G401 (cell line): ENCODE measurements at regions not wholly inside any gene's neighbourhood (a gene's known extent, or its start where the extent isn't known, plus 50 kb on each side); places are given as distances from the start of the nearest gene placed in this dataset.
"Not testable (repeated sequence)": the region's sequence is repeated elsewhere in the genome, so short reads cannot be mapped to it uniquely, and the experiment has no call there.

Experiments used
- DNase-seq: peaks from one replicate; pipeline ENCODE4 v3.0.0-alpha.2; 2015; ENCODE audit warnings: low spot score
- in situ Hi-C: cut with HindIII; loops from 2 replicates; pipeline ENCODE4 v1.10.0; 2016; ENCODE audit warnings: low sequenced_read_pairs, mixed read lengths

DNA sequence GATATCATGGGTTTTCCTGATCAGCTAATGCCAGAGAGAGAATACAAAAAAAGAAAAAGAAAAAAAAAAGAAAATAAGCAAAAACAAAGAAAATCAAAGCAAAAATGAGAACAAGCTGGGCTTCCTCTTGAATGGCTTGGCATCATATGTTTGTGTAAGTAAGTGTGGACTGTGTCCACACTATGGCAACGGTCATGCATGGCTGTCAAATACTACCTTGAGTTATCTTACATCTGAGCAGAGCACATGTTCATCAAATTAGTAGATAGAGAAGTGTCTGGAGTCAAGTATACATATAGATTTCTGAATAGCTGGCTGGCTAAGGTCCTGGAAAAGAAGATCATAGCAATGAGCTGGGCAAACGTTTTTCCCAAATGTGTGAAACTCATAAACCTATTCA lies 470.2 kb downstream of the RPIA start:
- in situ Hi-C loops, DNase-seq: not testable (repeated sequence)

DNA sequence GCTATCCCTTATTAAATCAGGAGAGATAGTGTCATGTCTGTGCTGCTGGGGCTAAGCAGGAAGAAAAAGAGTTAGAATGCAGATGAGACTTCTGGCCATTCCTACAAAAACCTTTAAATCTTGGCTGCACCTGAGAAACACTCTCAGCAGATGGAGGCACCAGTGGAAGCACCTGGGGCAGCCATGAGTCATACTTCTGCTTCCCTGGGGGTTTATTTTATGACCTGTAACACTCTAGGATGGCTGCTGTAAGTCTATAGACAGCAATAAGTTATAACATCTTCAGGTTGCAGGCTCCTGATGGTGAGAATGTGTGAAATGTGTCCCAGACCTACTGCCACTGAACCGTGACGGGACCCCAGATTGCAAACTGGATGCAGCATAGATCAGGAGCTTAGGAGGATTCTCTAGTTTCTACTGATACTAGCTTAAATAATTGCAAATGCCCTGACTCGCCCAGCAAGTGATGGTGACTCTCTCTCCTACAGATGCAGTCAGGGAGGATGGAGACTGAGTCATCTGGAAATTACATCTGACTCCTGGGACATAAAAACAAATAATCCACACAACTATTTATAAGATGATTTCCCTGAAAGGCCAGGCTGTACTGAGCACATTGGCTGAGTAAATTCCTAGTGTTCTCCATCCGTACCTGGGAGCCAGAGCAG lies 479.2 kb downstream of the RPIA start:
- in situ Hi-C loops, result not testable (repeated sequence)

GRCh38 chr2:89171174-89171519 lies 479.7 kb downstream of the RPIA start:
- DNase-seq, in situ Hi-C loops: not testable (repeated sequence)

More for the DNA sequence above, 479.2 kb downstream of the RPIA start:
- not testable (repeated sequence) for DNase-seq

DNA sequence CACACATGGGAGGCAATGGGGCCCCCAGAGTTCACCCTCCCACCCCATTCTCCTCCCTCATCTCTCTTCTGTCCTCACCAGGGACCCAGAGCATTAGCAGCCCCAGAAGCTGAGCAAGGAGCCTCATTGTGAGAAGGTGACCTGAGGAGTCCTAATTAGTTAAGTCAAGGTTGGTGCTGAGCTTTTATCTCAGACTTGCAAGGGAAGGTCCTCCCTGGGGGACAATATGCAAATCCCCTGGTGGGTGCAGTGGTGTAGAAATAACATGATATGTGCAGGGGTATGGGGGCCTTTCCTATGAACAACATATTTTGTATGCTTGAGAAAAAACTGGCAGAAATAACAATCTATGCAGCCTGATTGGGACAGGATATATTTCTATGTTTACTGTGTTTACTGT lies 485.5 kb downstream of the RPIA start:
- in situ Hi-C loops, DNase-seq: not testable (repeated sequence)

GRCh38 chr2:89182221-89182620 lies 490.7 kb downstream of the RPIA start:
- DNase-seq, in situ Hi-C loops: not testable (repeated sequence)

DNA sequence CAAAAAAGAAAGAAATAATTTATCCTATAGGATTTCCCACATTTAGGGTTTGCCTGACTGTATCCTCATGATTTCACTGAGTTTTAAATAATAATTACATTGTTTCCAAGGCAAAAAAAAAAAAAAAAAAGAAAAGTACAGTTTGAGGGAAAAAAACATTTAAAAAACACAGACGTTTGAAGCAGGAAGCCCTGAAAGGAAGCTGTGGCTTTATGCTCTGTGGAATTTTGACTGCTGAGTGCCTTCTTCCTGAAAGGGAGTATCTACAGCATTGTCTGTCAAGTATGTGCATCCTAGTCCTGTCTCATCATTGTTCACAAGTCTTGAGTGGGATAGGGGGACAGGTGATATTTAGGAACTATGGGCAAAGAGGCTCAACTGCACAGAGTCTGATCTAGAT lies 493.3 kb downstream of the RPIA start:
- in situ Hi-C loops, DNase-seq: not testable (repeated sequence)

GRCh38 chr2:89195636-89196251 lies 504.3 kb downstream of the RPIA start:
- in situ Hi-C loops, result not testable (repeated sequence)

DNA sequence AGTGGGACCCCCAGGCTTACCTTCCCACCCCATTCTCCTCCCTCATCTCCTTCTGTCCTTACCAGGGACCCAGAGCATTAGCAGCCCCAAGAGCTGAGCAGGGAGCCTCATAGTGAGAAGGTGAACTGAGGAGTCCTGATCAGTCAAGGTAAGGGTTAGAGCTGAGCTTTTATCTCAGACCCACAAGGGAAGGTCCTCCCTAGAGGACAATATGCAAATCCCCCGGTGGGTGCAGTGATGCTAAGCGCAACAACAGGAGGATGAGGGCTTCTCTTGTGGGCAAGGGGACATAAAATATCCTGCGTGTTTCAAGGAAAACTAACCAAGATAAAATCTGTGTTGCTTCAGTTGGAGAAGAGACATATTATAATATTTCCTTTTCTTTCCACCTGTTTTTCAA lies 505.2 kb downstream of the RPIA start:
- in situ Hi-C loops, DNase-seq: not testable (repeated sequence)

More at GRCh38 chr2:89195636-89196251, 504.3 kb downstream of the RPIA start:
- not testable (repeated sequence) for DNase-seq

DNA sequence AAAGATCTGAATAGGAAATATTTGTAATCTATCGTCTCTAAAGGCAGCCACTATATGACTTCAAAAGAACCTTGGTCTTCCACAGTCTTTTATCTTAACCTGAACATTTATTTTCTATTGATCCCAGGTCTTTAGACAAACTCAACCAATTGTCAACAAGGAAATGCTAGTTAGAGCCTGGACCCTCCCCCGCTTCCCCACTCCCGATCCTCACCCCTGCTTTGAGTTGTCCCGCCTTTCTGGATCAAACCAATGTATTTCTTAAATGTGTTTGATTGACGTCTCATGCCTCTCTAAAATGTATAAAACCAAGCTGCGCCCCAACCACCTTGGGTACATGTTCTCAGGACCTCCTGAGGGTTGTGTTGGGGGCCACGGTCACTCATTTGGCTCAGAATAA lies 506.6 kb downstream of the RPIA start:
- DNase-seq, in situ Hi-C loops: not testable (repeated sequence)

DNA sequence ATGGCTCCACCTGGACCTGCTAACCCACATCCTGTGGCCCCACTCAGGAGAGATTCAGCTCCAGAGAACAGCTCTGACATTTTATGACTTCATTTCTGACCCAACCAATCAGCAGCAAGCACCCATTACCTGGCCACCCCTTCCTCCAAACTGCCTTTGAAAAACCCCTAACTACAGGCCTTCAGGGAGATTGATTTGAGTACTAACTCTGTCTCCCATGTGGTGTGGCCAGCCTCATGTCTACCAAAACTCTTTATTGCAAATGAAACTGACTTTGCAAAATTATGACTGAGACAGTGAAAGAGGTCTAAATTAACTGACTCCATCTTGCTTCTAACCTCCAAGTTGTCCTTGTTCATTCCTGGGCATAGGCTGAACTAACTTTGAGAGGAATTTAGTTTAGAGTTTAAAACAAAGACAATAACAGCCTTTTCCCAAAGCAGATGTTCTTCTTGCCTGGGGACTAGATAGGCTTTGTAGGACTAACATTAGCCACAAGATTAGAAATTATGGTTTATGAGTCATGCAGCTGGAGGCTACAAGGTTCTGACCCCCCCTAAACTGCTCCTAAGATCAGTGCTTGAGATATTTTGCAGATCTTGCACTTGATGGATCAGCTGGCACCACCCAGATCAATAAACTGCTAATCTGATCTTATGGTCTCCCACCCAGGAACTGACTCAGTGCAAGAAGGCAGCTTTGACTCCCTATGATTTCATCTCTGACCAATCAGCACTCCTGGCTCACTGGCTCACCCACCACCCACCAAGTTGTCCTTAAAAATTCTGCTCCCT lies 508.2 kb downstream of the RPIA start:
- DNase-seq, in situ Hi-C loops: not testable (repeated sequence)

DNA sequence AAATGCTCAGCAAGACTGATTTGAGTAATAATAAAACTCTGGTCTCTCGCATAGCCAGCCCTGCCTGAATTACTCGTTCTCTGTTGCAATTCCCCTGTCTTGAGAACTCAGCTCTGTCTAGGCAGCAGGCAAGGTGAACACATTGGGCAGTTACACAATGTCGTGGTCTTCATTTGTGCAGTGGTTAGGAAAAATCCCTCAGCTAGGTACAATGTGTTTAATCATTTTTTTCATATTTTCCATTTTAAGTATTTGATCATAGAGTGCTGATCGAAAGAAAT lies 508.7 kb downstream of the RPIA start:
- in situ Hi-C loops, result not testable (repeated sequence)

DNA sequence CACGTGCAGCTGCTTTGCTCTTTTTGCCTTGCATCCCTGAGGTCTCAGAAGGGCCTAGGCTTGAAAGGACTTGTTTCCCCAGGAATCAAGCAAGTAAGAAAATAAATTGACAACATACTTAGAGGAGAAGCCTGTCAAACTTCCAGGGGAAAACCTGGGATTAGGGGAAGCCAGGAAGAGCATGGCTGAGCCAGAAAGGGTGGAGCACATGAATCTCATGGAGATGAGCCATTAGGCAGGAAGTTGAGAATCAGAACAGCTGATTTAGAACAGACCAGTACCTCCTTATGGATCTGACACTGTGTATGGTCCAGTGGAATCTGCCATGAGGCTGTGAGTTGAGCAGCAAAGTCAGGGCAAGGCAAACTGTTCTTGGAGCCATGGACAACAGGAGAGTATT lies 511.0 kb downstream of the RPIA start:
- DNase-seq, in situ Hi-C loops: not testable (repeated sequence)

More for the DNA sequence above, 508.7 kb downstream of the RPIA start:
- DNase-seq, result not testable (repeated sequence)

DNA sequence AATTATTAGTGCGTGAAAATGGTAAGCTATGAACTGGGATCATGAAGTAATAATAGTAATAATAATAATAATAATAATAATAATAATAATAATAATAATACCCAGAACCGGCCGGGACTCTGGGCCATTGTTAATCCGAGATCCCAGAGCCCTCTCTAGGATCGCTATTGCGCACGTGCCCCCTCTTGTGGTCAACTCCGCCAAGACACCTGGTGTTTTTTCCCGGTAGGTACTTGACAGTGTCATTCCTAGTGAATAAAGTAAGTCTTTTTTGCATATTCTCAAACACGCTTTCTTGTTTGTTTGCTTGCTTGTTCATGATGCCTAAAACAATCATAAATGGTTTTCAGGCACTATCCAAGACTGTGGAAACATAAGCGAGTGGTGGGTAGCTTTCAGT lies 513.7 kb downstream of the RPIA start:
- DNase-seq, in situ Hi-C loops: not testable (repeated sequence)

DNA sequence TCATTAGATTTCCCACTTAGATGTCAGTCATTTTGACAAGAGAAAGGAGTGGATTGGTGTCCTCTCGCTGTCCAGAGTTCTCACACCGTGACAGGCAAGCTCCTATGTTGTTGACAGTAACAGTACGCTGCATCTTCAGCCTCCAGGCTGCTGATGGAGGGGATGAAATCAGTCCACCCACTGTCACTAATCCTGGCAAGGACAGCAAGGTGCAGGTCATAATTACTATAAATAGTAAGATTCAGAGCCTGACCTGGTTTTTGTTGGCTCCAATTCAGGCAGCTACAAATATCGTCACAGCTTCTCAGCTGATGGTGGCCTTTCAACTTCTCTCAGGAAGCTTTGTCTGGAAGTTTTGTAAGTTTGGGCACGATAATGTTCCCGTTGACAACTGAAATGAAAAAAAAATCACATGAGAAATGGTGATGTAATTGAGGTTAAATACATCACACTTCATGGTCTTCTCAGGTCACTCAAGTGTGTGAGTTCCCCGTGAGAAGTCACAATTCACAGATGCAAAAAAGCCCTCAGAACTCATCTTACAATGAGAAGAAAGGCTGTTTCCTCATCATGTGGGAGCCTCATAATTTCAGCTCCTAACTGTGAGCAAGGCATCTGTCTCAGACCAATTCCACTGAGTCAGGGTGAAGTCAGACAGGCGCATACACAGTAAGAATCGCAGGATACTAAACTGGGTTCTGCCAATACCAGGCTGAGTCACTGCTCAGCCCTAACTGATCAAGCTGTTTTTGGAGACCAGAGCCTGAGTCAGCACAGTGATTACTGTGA lies 516.9 kb downstream of the RPIA start:
- not testable (repeated sequence) for DNase-seq

DNA sequence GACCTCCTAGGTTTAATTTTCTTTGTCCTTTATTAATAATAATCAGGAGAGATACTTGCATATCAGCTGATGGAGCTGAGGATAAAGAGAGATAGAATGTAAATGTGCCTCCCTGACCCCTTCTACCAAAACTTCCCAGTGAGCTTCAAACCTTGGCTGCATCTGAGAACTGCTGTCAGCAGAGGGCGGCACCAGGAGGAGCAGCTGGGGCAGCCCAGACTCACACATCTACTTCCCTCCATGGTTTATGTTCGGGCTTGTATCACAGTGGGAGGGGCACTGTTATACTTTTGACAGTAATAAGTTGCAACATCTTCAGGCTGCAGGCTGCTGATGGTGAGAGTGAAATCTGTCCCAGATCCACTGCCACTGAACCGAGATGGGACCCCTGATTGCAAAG lies 521.7 kb downstream of the RPIA start:
- in situ Hi-C loops, DNase-seq: not testable (repeated sequence)

More for the DNA sequence above, 516.9 kb downstream of the RPIA start:
- in situ Hi-C loops, result not testable (repeated sequence)

DNA sequence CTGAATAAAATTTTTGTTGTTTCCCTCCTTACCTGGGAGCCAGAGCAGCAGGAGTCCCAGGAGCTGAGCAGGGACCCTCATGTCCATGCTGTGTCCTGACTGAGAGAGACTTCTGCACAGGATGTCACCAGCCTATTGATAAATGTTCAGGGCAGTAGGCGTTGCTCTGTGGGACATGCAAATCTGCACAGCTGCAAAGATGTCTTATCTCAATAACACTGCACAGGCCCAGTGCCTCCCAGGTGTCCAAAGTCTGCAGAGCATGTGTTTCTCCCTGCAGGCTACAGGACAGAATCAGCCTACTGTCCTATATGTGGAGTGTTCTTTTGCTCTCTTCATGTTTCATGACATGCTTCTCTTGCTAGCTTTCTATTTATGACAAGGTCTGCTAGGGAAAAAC lies 522.3 kb downstream of the RPIA start:
- DNase-seq, in situ Hi-C loops: not testable (repeated sequence)

DNA sequence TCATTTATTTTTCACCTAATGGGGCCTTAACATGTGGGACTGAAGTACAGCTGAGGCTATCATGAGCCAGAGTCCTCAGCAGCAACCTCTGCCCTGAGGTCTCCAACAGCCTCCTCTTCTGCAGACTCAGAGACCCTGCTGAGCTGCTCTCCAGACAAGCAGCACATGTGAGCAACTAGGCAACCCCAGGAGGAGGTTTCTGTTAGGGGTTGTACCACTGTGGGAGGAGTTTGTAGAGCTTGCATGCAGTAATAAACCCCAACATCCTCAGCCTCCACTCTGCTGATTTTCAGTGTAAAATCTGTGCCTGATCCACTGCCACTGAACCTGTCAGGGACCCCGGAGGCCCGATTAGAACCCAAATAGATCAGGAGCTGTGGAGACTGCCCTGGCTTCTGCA lies 530.0 kb downstream of the RPIA start:
- DNase-seq, in situ Hi-C loops: not testable (repeated sequence)

DNA sequence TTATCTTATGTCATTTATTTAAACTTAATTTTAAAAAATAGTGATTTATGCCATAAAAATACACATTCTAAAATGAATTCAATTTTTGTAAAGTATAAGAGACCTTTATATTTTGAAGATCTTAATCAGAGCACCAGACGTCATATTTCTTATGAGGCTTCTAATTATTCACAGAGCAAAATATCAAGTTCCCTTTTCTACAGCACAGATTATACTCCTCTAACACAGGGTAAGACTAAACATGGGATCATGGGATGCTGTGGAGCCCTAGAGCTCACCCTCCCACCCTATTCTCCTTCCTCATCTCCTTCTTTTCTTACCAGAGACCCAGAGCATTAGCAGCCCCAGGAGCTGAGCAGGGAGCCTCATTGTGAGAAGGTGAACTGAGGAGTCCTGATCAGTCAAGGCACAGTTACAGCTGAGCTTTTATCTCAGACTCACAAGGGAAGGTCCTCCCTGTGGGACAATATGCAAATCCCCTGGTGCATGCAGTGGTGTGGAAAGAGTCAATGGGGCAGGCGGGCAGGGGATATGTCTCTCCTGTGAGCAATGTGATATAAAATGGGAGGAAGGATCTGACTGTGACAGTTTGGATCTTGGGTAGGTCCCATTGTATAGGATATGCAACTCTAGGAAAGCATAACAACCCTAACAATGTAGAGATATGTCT lies 530.7 kb downstream of the RPIA start:
- DNase-seq, in situ Hi-C loops: not testable (repeated sequence)

GRCh38 chr2:89224803-89225202 lies 533.3 kb downstream of the RPIA start:
- DNase-seq, in situ Hi-C loops: not testable (repeated sequence)
